ENCODE measurements at regions not wholly inside any gene's neighbourhood (a gene's known extent, or its start where the extent isn't known, plus 50 kb on each side); places are given as distances from the start of the nearest gene placed in this dataset.

DNA sequence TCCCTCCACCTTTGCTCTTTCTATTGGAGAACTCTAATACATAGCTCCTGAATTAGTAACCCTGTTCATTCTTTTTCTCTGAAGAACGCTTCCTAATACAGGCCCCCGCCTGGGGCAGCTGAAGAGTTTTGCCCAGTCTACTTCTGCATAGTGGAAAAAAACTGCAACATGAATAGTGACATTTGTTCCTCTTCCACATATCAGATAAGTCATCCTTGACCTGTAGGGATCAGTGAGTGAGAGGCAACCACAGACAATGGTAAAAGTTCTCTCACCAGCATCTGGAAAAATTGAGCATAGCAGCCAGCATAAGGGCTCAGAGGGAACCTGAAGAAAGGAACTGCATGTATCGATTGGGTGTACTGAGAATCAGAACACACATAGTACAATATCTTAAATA is 262.0 kb downstream of the STK31 start:
- no peak for DNase-seq

DNA sequence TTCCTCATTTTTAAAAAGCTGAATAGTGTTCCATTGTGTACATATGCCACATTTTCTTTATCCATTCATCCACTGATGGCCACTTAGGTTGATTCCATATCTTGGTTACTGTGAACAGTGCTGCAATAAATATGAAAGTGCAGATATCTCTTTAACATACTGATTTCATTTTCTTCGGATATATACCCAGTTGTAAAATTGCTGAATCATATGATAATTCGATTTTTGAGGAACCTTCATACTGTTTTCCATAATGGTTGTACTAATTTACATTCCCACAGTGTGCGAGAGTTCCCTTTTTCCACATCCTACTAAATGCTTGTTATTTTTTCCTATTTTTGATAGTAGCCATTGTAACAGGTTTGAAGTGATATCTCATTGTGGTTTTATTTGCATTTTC is 263.2 kb downstream of the STK31 start:
- no peak for DNase-seq

DNA sequence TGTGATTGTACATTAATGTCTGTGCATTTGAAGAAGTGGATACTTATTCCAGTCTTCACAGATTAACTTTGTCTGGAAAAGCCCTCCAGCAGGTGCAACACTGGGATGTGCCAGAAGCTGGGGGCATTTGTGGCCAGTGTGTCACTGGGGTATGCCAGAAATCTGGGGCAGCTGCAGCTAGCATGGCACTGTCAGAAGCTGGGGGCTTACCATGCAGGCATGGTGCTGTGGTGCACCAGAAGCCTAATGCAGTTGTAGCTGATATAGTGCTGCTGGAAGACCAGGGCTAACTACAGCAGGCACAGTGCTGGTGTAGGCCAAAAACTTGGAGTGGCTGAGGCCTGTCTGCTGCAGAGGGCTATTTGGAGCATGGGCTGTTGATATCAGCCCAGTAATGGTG is 270.1 kb downstream of the STK31 start:
- DNase-seq = no peak

DNA sequence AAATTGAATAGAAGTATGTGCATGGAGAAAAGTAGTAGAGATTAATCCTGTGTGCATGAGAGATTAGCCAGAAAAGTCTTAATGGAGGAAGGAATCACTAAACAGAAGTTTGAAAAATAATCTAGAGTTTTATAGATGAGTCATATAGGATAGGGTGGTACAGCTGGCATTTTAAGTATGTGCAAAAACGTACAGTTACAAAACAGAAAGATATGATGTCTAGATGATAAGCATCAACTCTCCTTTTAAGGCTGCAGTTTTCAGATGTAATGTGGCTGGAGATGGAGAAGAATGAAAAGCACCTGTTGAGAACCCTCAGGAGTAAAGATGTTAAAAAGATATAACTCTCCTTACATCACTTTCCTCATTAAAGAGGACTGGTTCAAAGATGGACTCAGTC is 271.3 kb downstream of the STK31 start:
- DNase-seq = no peak

DNA sequence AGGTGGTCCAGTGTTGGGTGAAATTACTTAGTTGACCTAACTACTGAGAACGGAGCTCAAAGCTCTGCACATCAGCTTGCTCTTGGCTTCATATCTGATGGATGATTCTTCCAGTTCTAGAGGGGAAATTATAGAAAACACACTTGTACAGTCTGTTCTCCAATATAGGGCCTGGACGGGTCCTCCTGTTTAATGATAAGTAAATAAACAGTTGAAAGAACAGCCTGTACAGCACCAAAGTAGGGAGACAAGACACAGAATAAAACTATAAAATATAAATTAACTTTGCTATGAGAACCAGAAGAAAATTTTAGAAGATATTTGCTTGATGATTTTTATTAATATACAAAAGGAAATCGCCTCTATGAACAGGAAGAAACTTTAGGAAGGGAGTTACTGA is 271.7 kb downstream of the STK31 start:
- DNase-seq = no peak

DNA sequence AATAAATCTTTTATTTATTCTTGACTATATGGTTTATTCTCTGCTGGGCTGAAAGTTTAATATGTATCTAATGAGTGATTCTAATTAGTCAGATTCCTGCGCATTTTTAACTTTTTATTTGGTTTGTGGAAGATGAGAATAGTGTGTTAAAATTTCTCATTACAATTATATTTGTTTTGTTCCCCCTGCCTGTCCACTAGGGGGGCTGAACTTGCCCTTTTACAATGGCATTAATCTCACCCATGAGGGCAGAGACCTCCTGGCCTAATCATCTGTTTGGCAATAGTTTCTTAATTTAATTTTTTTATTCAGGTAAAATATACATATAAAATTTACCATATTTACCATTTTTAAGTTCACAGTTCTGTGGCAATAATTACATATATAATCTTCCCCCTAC is 278.5 kb upstream of the NPY start:
- no peak for DNase-seq

DNA sequence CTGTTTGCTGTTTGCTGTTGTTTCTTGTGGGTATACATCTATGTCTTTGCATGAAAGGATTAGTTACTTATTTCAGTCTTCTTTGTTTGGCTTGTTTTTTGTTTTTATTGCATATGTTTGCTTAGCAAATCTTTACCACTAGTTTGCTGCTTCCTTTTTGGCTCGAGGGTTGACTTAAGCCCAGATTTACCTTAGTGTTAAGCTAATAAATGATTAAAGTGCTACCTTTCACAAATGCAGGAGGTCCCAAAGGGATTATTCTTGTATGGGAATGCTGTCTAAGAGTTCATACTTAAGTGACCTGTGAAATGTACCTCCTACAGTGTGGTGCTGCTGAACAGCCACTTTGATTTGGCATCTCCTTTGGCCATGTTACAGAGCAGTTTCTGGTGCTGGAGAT is 273.5 kb upstream of the NPY start:
- DNase-seq = no peak

DNA sequence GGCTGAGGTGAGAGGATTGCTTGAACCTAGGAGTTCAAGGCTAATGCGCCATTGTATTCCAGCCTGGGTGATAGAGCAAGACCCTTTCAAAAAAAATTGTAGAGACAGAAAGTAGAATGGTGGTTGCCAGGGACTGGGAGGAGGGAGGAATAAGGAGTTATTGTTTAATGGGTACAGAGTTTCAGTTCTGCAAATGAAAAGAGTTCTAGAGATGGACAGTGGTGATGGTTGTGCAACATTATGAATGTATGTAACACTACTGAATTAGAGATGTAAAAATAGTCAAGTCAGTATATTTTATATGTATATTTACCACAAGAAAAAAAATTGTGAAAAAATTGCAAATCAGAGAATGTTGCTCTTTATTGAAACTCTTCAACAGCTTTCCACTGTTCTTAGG is 266.5 kb upstream of the NPY start:
- DNase-seq = no peak

DNA sequence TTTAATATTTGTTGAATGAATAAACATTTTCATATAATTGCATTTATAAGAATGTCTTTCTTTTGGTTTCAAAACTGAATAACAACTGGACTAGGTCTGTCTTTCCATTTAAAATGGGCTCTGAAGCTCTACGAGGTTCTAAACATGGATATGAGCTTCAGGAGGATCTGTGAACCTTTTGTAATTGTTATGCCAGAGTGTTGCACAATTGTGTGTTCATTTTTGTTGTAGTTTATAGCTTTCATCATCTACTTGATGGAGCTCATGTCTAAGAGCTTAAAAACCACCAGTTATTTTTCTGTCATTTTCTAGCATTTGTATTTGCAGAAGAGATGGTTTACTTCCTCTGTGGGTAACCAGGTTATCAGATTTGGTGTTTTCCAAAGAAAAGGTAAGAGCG is 265.7 kb upstream of the NPY start:
- DNase-seq = no peak

DNA sequence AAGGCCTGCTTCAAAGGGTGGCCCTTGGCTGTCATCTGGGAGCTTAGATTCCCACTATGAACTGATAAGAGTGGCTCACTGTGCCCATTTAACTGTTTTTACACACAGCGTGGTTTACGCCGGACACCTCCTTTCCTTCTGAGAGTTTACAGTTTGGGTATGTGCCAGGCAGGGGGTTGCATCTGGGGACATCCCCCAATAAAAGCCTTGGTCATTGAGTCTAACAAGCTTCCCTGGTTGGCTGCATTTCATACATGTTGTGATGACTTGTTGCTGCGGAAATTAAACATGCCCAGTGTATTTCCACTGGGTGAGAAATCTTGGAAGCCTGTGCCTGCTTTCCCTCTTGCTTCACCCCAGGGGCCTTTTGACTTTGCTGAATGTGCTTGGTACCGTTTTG is 264.1 kb upstream of the NPY start:
- DNase-seq = no peak

DNA sequence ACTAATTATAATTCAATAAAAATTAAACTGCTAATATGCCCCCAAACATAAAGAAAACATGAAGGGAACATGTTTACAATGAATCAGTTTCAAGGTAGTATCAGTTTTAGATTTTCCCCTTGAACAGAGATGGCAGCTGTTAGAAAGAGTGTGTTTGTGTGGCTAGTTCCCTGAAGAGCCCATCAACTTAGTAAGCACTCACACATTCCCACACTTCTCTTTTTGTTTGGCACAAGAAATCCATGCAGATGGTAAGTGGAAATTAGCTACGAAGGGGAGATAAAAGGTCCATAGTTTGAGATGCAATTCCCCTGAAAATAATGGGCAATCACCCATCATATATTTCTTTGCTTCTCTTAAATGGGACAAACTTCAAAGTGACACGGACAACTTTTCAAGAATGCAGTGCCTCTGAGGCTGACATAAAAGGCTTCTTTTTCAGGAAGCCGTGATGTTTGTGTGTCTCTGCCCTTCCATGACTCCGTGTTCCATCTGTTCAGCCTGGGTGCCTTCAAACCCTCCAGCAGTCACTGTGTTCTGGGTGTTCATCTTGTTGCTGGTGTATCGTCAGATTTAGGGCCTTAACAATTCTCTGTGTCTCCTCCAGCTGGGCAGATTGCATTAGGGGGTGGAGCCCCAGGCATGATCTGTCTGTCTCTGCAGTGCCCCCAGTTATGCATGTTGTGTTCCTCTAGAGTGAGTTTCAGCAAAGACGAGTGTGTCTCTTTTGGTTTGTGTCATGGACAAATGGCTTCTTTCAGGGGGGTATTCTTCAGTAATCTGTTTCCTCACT is 259.5 kb upstream of the NPY start:
- no peak for DNase-seq

DNA sequence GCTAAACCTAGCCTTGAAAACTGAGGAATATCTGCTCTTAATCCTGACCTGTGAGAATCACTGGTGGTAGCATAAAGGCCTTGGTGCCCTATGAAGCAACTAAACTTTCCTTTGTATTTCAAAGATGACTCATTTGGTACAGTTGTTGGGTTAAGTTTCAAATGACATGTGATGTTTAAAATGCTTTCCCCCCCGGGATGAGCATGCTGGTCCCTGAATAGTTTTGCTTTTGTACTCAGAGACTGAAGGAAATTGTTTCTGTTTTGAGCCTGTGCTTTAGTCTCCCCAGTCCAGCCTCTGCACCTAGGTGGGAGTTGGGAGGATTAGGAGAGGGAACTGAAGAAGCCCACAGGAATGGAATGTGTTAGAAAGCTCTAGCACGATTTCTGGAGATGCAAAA is 258.9 kb upstream of the NPY start:
- no peak for DNase-seq

DNA sequence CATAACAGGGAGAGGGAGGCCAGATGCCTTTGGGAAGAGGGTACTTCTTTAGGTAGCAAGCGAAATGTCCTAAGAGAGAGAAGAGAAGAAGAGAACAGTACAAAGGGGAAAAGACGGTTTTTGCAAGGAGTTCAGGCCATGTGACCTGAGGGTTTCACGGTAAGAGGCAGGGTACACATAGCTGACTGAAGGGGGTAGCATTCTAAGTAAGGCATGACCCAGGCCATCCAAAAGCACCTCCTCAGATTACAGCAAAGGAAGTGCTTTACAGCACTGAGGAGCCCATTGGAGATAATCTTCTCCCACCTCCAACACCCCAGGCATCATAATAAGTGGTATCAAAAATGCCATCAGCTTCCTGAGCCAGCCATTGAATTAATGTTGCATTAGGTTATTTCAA is 258.2 kb upstream of the NPY start:
- DNase-seq = no peak

DNA sequence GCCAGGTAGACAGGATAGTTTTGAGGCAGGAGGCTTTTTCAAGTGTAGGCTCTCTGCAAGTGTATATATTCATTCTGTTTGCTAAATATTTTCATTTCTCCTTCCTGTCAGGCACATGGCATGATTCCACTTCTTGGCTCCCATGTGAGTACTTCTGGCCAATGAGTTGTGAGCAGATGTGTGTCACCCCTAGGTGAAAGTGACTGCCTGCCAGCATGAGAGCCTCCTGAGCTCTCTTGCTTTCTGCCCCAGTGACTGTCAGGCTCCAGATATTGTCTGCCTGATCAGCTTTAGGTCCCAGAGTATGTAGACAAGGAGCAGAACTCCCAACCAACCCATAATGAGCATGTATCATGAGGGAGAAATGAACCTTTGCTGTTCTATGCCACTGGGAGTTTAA is 257.6 kb upstream of the NPY start:
- DNase-seq = no peak

DNA sequence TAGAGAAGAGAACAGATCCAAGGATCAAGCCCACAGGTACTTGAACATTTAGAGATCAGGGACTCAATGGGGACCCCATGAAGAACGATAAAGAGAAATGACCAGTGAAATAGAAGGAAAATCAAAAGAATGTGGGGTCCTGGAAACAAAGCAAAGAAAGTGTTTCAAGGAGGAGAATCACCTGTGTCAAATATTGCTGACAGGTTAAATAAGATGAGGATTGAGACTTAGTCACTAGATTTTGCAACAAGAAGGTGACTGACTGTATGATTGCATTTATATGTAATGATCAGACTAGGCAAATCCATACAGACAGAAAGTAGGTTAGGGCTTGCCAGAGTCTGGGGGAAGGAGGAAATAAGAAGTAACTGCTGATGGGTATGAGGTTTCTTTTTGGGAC is 254.9 kb upstream of the NPY start:
- no peak for DNase-seq

DNA sequence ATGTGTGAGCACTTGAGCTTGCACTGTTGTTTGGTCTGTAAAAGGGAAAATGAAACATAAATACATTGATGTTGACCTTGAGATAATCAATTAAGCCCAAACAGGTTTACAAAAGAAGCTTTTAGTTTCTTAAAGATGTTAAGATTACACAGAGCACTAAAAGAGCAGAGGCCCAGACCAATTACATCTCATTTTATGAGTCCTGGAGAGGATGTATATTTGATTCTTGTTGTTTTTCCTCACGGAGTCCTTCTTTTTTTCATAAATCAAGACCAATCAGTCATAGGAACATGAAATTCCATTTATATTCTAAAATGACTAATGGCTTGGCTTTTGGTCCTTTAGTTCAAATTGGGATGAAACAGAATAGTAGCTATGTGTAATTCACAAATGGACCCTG is 249.7 kb upstream of the NPY start:
- no peak for DNase-seq

DNA sequence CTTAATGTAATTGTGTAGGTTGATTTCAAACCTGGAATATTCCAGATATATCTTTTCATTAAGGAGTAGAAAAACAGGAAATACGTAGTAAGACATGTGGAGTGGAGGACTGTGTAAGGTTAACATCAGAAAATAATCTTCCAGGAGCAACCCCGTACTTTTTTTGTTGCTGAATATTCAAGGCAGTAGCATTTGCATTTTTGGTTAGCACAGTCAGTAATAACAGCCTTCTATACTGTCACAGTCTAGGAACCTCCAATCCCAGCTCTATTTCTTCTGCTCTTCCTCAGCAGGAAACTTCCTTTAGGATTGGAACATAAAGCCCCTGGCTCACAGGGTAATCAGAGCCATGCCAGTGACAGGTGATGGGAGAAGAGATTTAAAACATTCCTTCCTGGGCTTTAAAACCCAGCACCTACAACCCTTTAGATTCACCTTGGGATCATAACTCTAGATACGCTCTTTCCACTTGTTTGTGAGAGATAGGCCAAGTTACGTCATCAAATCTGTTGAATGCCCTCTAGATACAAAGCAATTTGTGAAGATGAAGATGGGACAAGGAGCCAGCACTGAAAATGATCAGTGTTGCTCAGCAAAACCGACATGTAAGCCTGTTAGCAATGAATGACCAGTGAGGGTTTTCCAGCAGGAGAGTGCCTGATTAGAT is 248.5 kb upstream of the NPY start:
- DNase-seq = no peak

DNA sequence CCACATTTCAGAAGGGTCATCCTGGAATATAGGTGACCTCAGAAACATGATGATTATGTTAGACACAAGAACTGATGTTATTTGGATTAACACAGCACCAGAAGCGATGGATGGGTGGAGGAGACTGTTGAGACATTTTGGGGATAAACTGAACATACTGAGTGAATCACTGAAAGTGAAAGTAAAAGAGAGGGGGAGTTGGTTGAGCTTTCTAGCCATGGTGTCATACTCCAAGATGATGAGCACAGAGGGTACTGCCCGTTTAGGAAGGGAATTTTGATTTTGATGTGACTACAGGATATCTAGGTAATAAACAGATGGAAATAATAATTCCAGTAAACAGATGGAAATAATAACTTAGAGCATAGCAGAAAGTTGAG is 248.0 kb upstream of the NPY start:
- DNase-seq = no peak

DNA sequence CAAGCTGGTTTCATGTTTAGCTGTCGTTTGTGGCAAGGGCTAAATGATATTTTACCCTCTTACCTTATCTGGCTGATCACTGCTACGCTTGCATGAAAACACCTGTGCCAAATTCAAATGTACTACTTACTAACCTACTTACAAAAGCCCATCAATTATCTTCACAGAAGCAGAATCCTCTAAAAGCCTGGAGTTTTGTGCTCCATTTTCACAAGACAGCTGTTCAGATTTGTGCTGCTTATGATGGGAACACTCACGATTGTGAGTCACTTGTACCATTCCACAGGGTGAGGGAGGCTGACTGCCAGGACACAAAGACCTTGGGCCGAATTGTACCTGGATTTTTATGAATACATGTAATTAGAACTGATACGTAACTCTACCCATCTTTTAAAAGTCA is 245.0 kb upstream of the NPY start:
- DNase-seq = no peak

DNA sequence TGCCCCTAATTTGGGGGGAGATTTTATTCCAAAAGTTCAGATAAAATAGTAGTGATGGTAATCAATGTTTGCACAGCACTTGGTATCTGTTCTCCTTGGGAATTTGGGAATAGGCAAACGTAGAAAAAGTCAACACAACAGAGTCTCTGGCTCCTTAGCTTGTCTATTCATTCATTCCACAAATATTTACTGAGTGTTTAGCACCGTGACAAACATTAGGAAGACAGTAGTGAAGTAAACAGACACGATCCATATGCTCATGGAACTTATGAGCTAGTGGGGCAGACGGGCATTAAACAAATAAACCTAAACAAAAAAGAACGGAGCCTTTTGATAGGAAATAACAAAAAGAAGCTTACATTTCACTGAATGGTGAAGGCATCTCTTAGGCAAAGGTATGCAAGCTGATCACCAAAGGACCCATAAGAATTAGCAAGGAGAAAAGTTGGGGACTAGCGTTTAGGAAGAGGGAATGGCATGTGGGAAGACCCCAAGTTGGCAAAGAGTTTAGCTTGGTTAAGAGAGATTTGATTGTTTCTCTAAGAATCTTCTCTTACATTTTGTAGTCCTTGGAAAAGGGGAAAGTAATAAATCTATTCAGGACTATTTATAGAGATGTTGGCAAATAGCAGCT is 243.9 kb upstream of the NPY start:
- no peak for DNase-seq

DNA sequence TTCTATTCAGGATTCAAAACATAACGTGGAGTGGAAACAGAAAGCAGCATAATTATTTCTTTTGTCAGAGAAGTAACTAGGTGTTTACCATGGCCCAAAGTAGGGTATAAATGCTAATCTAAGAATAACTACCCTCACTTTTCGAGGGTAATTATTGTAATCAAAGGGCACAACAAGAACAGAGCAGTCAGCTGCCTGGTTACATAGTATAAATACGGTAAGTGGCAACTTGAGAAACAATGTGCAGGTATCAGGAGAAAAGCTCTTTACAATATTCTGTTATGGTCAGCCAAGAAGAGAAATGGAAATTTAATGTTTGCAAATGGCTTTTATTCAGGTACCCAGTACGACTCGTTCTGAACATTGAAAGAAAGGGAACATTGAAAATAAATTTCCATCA is 242.0 kb upstream of the NPY start:
- no peak for DNase-seq

DNA sequence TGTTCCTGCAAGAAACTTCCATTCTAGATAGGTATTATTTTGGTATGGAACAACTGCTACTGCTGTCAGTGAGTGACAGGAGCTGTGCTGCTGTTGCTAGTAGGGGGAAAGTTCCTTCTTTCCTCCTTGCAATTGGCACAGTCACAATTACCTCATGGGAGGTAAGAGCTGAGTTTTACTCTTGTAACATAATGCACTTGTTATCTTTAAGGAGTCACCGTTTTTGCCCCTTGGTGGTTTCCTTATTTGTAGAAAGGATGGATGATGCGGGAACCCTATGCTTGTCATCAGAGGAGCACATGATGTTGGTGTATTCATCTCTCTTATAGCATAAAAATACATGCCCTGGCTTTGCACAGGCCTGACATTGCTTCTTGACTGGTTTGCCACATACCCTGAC is 234.7 kb upstream of the NPY start:
- DNase-seq = no peak

DNA sequence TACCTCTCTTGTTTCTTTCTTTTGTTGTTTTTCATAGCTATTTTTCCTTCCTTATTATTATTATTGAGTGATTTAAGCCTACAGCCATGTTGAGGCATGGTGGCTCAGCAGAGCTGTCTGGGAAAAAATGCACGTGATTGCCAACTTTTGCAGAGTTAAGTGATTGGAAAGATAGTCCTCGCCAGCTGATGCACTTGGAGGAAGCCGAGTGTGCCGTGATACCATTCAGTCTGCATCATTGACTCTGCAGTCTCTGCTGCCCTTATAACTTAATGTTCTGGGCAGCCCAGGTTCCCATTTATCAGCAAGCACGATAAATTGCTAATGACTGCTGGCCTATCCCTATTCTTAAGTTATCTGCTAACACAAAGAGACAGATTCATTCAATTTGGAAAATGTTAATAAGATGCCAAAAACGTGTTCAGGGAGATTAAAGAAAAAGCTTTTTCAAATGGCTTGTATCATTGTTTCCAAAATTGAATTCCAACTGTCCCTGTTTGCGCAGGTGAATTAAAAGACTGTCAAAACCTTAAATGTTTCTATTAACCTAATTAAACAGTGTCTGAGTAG is 232.9 kb upstream of the NPY start:
- no peak for DNase-seq

Measured in amygdala (tissue), 56 donors.